H1 (cell line): ENCODE measurements at regions not wholly inside any gene's neighbourhood (a gene's known extent, or its start where the extent isn't known, plus 50 kb on each side); places are given as distances from the start of the nearest gene placed in this dataset.

Experiments
- CTCF ChIA-PET: fragments of 300-600 bp; sonication (Branson Sonifier 250); formaldehyde crosslinking; loops from one replicate; lab custom pipeline; 2021; ENCODE audit not compliant: partially characterized antibody; lab: Charles Lee
- POLR2A ChIA-PET: fragments of 300-600 bp; sonication (Branson Sonifier 250); formaldehyde crosslinking; loops from one replicate; lab custom pipeline; 2021; ENCODE audit warnings: inconsistent platforms; ENCODE audit not compliant: partially characterized antibody; lab: Charles Lee
- DNase-seq, 2 experiments: peaks; one replicate each; pipeline versions ENCODE4 v3.0.0 to v3.0.0-alpha.2; 2010 to 2022; ENCODE audit warnings: low spot score in 2 of 2, low read depth in 1 of 2, mixed read lengths in 1 of 2
- FAIRE-seq: peaks from 2 replicates; lab custom pipeline; 2011; peaks lifted over from hg19 to GRCh38; lab: Jason Lieb, UNC
- H2AFZ ChIP-seq: 2 replicates; pipeline ENCODE4 v1.8.1; 2012; ENCODE audit warnings: low read length, inconsistent platforms
- H2AK5ac ChIP-seq: 2 replicates; pipeline ENCODE4 v1.6.1; 2013; ENCODE audit warnings: low read depth, low read length
- H2BK120ac ChIP-seq: replicated peaks from 2 replicates; pipeline ENCODE3; 2013; ENCODE audit warnings: low read depth, low read length, inconsistent platforms
- H2BK12ac ChIP-seq: 2 replicates; pipeline ENCODE4 v1.6.1; 2013; ENCODE audit warnings: low read depth, low read length
- H2BK15ac ChIP-seq: 2 replicates; pipeline ENCODE4 v1.6.1; 2013; ENCODE audit warnings: low read length
- H2BK20ac ChIP-seq: 2 replicates; pipeline ENCODE4 v1.6.1; 2013; ENCODE audit warnings: low read length
- H2BK5ac ChIP-seq: 2 replicates; pipeline ENCODE4 v1.6.1; 2013; ENCODE audit warnings: low read depth, low read length
- H3K14ac ChIP-seq: 2 replicates; pipeline ENCODE4 v1.6.1; 2013; ENCODE audit warnings: inconsistent platforms; ENCODE audit not compliant: insufficient read length
- H3K18ac ChIP-seq: 2 replicates; pipeline ENCODE4 v1.6.1; 2013; ENCODE audit warnings: low read length; ENCODE audit errors: extremely low read depth
- H3K23ac ChIP-seq: 2 replicates; pipeline ENCODE4 v1.6.1; 2013; ENCODE audit warnings: inconsistent platforms; ENCODE audit not compliant: insufficient read length
- H3K23me2 ChIP-seq: 2 replicates; pipeline ENCODE4 v1.6.1; 2013; ENCODE audit warnings: low read depth, low read length
- H3K27ac ChIP-seq: 2 replicates; pipeline ENCODE4 v1.6.1; 2011; ENCODE audit warnings: low read depth, low read length, inconsistent platforms
- H3K27me3 ChIP-seq, 4 experiments: replicated peaks in 1 of 4; 1 replicate in 1 of 4; 2 replicates in 3 of 4; pipeline versions ENCODE4 v1.6.1 to v1.8.1; 2011 to 2013; ENCODE audit warnings: low read length in 3 of 4, mild to moderate bottlenecking in 3 of 4, inconsistent platforms in 2 of 4, mixed read lengths in 2 of 4, moderate library complexity in 1 of 4; ENCODE audit not compliant: control insufficient read depth in 3 of 4, insufficient read depth in 3 of 4; ENCODE audit errors: extremely low read depth in 1 of 4
- H3K36me3 ChIP-seq, 4 experiments: 2 replicates each; pipeline versions ENCODE4 v1.6.1 to v1.8.1; 2011 to 2013; ENCODE audit warnings: mild to moderate bottlenecking in 4 of 4, low read length in 3 of 4, moderate library complexity in 2 of 4, control low read depth in 1 of 4, inconsistent platforms in 1 of 4; ENCODE audit not compliant: insufficient read depth in 4 of 4, control insufficient read depth in 2 of 4
- H3K4ac ChIP-seq: replicated peaks from 2 replicates; pipeline ENCODE3; 2013; ENCODE audit warnings: low read length, low read depth, mixed read lengths, inconsistent platforms; ENCODE audit not compliant: insufficient read length
- H3K4me1 ChIP-seq, 4 experiments: replicated peaks in 1 of 4; 1 replicate in 1 of 4; 2 replicates in 3 of 4; pipeline versions ENCODE4 v1.6.1 to v1.8.1; 2011 to 2013; ENCODE audit warnings: low read length in 3 of 4, inconsistent platforms in 2 of 4, mixed read lengths in 1 of 4; ENCODE audit not compliant: insufficient read depth in 4 of 4, control insufficient read depth in 3 of 4
- H3K4me2 ChIP-seq, 2 experiments: 2 replicates each; pipeline versions ENCODE4 v1.6.1 to v1.8.1; 2011 to 2013; ENCODE audit warnings: low read depth in 2 of 2, low read length in 2 of 2, control low read depth in 1 of 2, inconsistent platforms in 1 of 2, mild to moderate bottlenecking in 1 of 2; ENCODE audit not compliant: insufficient read depth in 1 of 2
- H3K4me3 ChIP-seq, 4 experiments: fragments of 200-600, 300-600 bp in 1 of 4; sonication (generic), shearing (Covaris generic), sonication (Bioruptor Twin) in 1 of 4; 2 replicates each; pipeline versions ENCODE4 v1.5.1 to v1.8.1; 2011 to 2016; ENCODE audit warnings: low read length in 4 of 4, low read depth in 3 of 4, control low read depth in 2 of 4, inconsistent platforms in 2 of 4, mild to moderate bottlenecking in 2 of 4, mixed read lengths in 1 of 4, moderate library complexity in 1 of 4; ENCODE audit not compliant: insufficient read depth in 2 of 4; ENCODE audit errors: extremely low read depth in 1 of 4
- H3K56ac ChIP-seq: replicated peaks from 2 replicates; pipeline ENCODE3; 2013; ENCODE audit warnings: low read depth, mild to moderate bottlenecking, mixed read lengths, low read length, inconsistent platforms; ENCODE audit not compliant: insufficient read length
- H3K79me1 ChIP-seq: 2 replicates; pipeline ENCODE4 v1.6.1; 2013; ENCODE audit warnings: low read depth, low read length, control low read depth
- H3K79me2 ChIP-seq, 2 experiments: 2 replicates each; pipeline versions ENCODE4 v1.6.1 to v1.8.1; 2012 to 2013; ENCODE audit warnings: low read length in 2 of 2, mild to moderate bottlenecking in 2 of 2, inconsistent platforms in 1 of 2; ENCODE audit not compliant: insufficient read depth in 2 of 2, control insufficient read depth in 1 of 2
- H3K9ac ChIP-seq, 4 experiments: replicated peaks in 1 of 4; 1 replicate in 1 of 4; 2 replicates in 3 of 4; pipeline versions ENCODE4 v1.6.1 to v1.8.1; 2011 to 2013; ENCODE audit warnings: low read depth in 3 of 4, low read length in 3 of 4, control low read depth in 2 of 4, mild to moderate bottlenecking in 2 of 4, moderate library complexity in 2 of 4, inconsistent platforms in 1 of 4; ENCODE audit errors: extremely low read depth in 1 of 4
- H3K9me3 ChIP-seq, 2 experiments: 2 replicates each; pipeline versions ENCODE4 v1.6.1 to v1.8.1; 2012 to 2013; ENCODE audit warnings: mild to moderate bottlenecking in 2 of 2, moderate library complexity in 2 of 2, control low read depth in 1 of 2, inconsistent platforms in 1 of 2, low read depth in 1 of 2, low read length in 1 of 2, mixed read lengths in 1 of 2; ENCODE audit not compliant: insufficient read depth in 2 of 2
- H4K20me1 ChIP-seq, 2 experiments: replicated peaks in 1 of 2; 2 replicates each; pipeline versions ENCODE3 to v1.8.1; 2011 to 2013; ENCODE audit warnings: inconsistent platforms in 2 of 2, low read length in 2 of 2, mild to moderate bottlenecking in 1 of 2; ENCODE audit not compliant: insufficient read depth in 2 of 2, control insufficient read depth in 1 of 2
- H4K5ac ChIP-seq: 2 replicates; pipeline ENCODE4 v1.6.1; 2013; ENCODE audit warnings: low read length, low read depth, mixed read lengths, inconsistent platforms; ENCODE audit not compliant: insufficient read length
- H4K8ac ChIP-seq: 2 replicates; pipeline ENCODE4 v1.8.0; 2013; ENCODE audit warnings: mild to moderate bottlenecking, moderate library complexity, low read length, inconsistent platforms; ENCODE audit not compliant: insufficient read depth; ENCODE audit errors: extremely low read depth
- H4K91ac ChIP-seq: replicated peaks from 2 replicates; pipeline ENCODE3; 2013; ENCODE audit warnings: low read length, mixed read lengths, inconsistent platforms; ENCODE audit not compliant: insufficient read length
- CTBP2 ChIP-seq: IDR thresholded peaks from 2 replicates; pipeline ENCODE4 v1.7.0; 2011; ENCODE audit warnings: borderline replicate concordance, mild to moderate bottlenecking, moderate library complexity, mixed read lengths, low read length; ENCODE audit not compliant: insufficient read depth, insufficient read length
- NRF1 ChIP-seq: IDR thresholded peaks from 2 replicates; pipeline ENCODE4 v1.6.1; 2011; ENCODE audit warnings: mild to moderate bottlenecking, low read depth, low read length, improper control_type of control experiment
- SIRT6 ChIP-seq: IDR thresholded peaks from one replicate; pipeline ENCODE4 v1.7.1; 2012; ENCODE audit warnings: low read length, inconsistent platforms
- WGBS, 2 experiments: shearing (Covaris generic) in 1 of 2; methylation state at CpG; one replicate each; pipeline versions ENCODE4 v1.1.6 to v1.1.7; 2013 to 2015; ENCODE audit warnings: low lambda C conversion rate in 2 of 2, mixed read lengths in 2 of 2, inconsistent platforms in 1 of 2, low coverage in 1 of 2, missing lambda C conversion rate in 1 of 2; ENCODE audit not compliant: insufficient replicate concordance in 2 of 2, insufficient coverage in 1 of 2, insufficient read length in 1 of 2; ENCODE audit errors: extremely low coverage in 1 of 2, missing lambda C conversion rate in 1 of 2; 5-methylcytosine and 5-hydroxymethylcytosine counted together
- TF ChIP-seq, protein P1 (sequence below): IDR thresholded peaks from 2 replicates; pipeline ENCODE4 v1.6.1; 2011; ENCODE audit warnings: low read depth, mild to moderate bottlenecking, low read length; ENCODE audit not compliant: insufficient read depth

DNA sequence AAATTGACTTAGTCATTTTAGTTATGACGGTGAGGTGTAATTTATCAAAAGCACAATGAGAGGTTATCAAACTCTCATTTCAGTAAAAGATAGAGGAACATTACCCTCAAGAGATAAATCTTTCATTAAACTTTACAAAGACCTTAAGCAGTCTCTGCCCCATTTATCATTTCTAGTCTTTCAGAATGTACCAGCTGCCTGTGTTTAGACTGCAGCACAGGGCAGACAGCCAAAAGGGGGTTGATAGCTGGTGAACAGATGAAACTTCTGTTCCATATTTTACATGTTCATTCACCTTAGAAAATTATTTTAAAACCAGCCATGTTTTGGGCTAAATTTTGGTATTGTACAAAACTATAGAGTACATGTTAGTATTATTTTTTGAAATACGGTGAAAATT is 514.6 kb upstream of the CNTN3 start:
- no peak overlapping the region for H2BK120ac ChIP-seq
- no peak overlapping the region for H4K91ac ChIP-seq
- H3K23ac ChIP-seq, result no peak overlapping the region
- no peak overlapping the region for H3K4ac ChIP-seq
- H2AFZ ChIP-seq, result no peak overlapping the region
- DNase-seq, result no peak
- no peak overlapping the region for H3K18ac ChIP-seq
- H3K9me3 ChIP-seq, result no peaks in the 10 kb centered on the region
- H2BK20ac ChIP-seq, result no peak overlapping the region
- CTCF ChIA-PET, result interaction anchor here (0.7 kb wide), 1 partner anchor 254 kb away, joined by 3 read pairs; no protein-coding TSS in a partner anchor
- H3K27me3 ChIP-seq, result no peaks in the 10 kb centered on the region
- H3K36me3 ChIP-seq, result no peaks in the 10 kb centered on the region
- H4K20me1 ChIP-seq, result no peaks in the 10 kb centered on the region
- POLR2A ChIA-PET, result no interaction called here
- H3K4me3 ChIP-seq, result no peak overlapping the region
- no peak overlapping the region for H2BK5ac ChIP-seq
- H3K14ac ChIP-seq, result no peak overlapping the region
- no peaks in the 10 kb centered on the region for H3K23me2 ChIP-seq
- H4K8ac ChIP-seq, result no peak overlapping the region
- no peaks in the 10 kb centered on the region for H3K79me1 ChIP-seq
- no peak overlapping the region for H3K9ac ChIP-seq
- H3K4me1 ChIP-seq, result peaks cover 0 to 3% (median 0%) of the 10 kb centered on the region in 4 experiments; a peak in 1 of 7 replicates
- no peak overlapping the region for H3K27ac ChIP-seq
- H2BK15ac ChIP-seq, result no peak overlapping the region
- H3K4me2 ChIP-seq, result no peak overlapping the region
- no peak for FAIRE-seq
- TF ChIP-seq NRF1 (no peak), SIRT6 (no peak), CTBP2 (no peak)
- TF ChIP-seq, protein P1, sequence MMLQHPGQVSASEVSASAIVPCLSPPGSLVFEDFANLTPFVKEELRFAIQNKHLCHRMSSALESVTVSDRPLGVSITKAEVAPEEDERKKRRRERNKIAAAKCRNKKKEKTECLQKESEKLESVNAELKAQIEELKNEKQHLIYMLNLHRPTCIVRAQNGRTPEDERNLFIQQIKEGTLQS, result no peak
- H3K79me2 ChIP-seq, result no peaks in the 10 kb centered on the region
- WGBS, 2 experiments, result 69% methylated on average over 2 of the region's 2 CpGs; no CpG with 5 or more reads in 1 of the 2 experiments
- no peak overlapping the region for H2BK12ac ChIP-seq
- no peak overlapping the region for H2AK5ac ChIP-seq
- H3K56ac ChIP-seq, result no peak overlapping the region
- H4K5ac ChIP-seq, result no peak overlapping the region
